Left ventricle myocardium inferior (tissue), 1 donor: ENCODE measurements at regions not wholly inside any gene's neighbourhood (a gene's known extent, or its start where the extent isn't known, plus 50 kb on each side); places are given as distances from the start of the nearest gene placed in this dataset.

Experiments used
- DNase-seq: peaks from one replicate; pipeline ENCODE4 v3.0.0-alpha.2; 2020
- H3K27ac ChIP-seq: fragments of 200-600 bp; replicated peaks from 2 replicates; pipeline ENCODE4 v1.8.0; 2021
- H3K27me3 ChIP-seq: fragments of 200-600 bp; 2 replicates; pipeline ENCODE4 v1.8.0; 2021; ENCODE audit warnings: low read depth
- H3K36me3 ChIP-seq: fragments of 200-600 bp; 2 replicates; pipeline ENCODE4 v1.8.0; 2021
- H3K4me1 ChIP-seq: fragments of 200-600 bp; 2 replicates; pipeline ENCODE4 v1.8.0; 2021
- H3K4me3 ChIP-seq: fragments of 200-600 bp; 2 replicates; pipeline ENCODE4 v1.8.0; 2021; ENCODE audit warnings: mild to moderate bottlenecking, moderate library complexity
- H3K9me3 ChIP-seq: fragments of 200-600 bp; replicated peaks from 2 replicates; pipeline ENCODE4 v1.8.0; 2021
- intact Hi-C: fragments of 100-400 bp; cut with micrococcal nuclease; formaldehyde crosslinking; loops from one replicate; pipeline ENCODE4 v1.11.0; 2022
- TF ChIP-seq, protein P1 (sequence below): fragments of 200-600 bp; IDR thresholded peaks from 2 replicates; pipeline ENCODE4 v1.8.0; 2021; ENCODE audit warnings: antibody characterized with exemption, mild to moderate bottlenecking, borderline replicate concordance
- donor health status: DM: no; HTN: yes; CAD: no; lungs with severe emphysema.

GRCh38 chr2:7573166-7573825 lies 656.1 kb downstream of the RNF144A start:
- intact Hi-C loops: no loop called here
- Histone ChIP-seq H3K27me3 (peaks cover 49% of the 10 kb centered on the region), H3K36me3 (no peaks in the 10 kb centered on the region), H3K9me3 (peaks cover 16% of the 10 kb centered on the region), H3K4me3 (no peak overlapping the region), H3K4me1 (no peaks in the 10 kb centered on the region), H3K27ac (no peak overlapping the region)
- TF ChIP-seq, protein P1, sequence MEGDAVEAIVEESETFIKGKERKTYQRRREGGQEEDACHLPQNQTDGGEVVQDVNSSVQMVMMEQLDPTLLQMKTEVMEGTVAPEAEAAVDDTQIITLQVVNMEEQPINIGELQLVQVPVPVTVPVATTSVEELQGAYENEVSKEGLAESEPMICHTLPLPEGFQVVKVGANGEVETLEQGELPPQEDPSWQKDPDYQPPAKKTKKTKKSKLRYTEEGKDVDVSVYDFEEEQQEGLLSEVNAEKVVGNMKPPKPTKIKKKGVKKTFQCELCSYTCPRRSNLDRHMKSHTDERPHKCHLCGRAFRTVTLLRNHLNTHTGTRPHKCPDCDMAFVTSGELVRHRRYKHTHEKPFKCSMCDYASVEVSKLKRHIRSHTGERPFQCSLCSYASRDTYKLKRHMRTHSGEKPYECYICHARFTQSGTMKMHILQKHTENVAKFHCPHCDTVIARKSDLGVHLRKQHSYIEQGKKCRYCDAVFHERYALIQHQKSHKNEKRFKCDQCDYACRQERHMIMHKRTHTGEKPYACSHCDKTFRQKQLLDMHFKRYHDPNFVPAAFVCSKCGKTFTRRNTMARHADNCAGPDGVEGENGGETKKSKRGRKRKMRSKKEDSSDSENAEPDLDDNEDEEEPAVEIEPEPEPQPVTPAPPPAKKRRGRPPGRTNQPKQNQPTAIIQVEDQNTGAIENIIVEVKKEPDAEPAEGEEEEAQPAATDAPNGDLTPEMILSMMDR: no peak
- no peak for DNase-seq

DNA sequence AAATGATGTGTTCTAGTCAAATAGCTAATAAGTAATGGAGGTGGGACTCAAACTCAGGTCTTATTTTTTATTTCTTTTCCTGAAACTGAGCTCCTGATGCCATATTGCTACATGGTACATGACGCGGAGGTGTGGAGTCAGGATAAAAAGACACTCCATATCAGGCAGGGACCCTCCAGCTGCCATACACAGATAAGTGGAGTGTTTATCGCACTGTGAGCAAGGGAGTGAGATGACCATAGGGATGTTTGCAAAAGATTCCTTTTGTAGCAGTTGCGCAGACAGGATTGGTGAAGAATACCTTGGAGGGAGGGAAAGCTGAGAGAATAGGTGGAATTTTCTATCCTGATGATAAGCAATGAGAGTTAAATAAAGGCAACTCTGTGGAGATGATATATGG lies 657.2 kb downstream of the RNF144A start:
- Histone ChIP-seq H3K4me1 (no peaks in the 10 kb centered on the region), H3K27me3 (peaks cover 49% of the 10 kb centered on the region), H3K27ac (no peak overlapping the region), H3K36me3 (no peaks in the 10 kb centered on the region), H3K9me3 (peaks cover 25% of the 10 kb centered on the region), H3K4me3 (no peak overlapping the region)
- TF ChIP-seq, protein P1: no peak
- intact Hi-C loops: no loop called here
- no peak for DNase-seq

DNA sequence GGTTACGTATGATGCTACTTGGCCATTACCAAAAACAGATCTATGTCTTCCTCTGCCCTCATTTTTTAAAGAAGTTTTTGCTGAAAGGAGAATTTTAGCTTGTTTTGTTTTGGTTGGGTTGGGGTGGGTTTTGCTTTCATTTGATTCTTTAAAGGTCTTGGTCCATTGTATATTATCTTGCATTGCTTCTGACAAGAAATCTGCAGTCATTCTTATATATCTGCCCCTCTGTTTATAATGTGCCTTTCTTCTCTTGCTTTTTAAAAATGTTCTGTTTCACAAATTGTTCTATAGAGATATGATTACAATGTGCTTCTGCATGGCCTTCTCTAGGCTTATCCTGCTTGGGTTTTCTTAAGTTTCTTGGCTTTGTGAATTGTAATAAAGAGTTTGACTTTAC lies 660.6 kb downstream of the RNF144A start:
- intact Hi-C loops: no loop called here
- H3K27ac ChIP-seq: no peak overlapping the region
- H3K27me3 ChIP-seq: peaks cover 41% of the 10 kb centered on the region
- H3K4me1 ChIP-seq: no peaks in the 10 kb centered on the region
- TF ChIP-seq, protein P1: no peak
- peaks cover 25% of the 10 kb centered on the region for H3K9me3 ChIP-seq
- no peak overlapping the region for H3K4me3 ChIP-seq
- H3K36me3 ChIP-seq: no peaks in the 10 kb centered on the region
- no peak for DNase-seq

- H3K4me3 ChIP-seq: no peak overlapping the region
- H3K27ac ChIP-seq: no peak overlapping the region
- H3K36me3 ChIP-seq: no peaks in the 10 kb centered on the region
- intact Hi-C loops: no loop called here
- peaks cover 10% of the 10 kb centered on the region for H3K27me3 ChIP-seq
- DNase-seq: no peak
- H3K9me3 ChIP-seq: peaks cover 2% of the 10 kb centered on the region
- H3K4me1 ChIP-seq: no peaks in the 10 kb centered on the region
- TF ChIP-seq, protein P1: no peak
Observed at GRCh38 chr2:7584017-7584416, 666.8 kb downstream of the RNF144A start.

- H3K4me1 ChIP-seq: no peaks in the 10 kb centered on the region
- H3K36me3 ChIP-seq: no peaks in the 10 kb centered on the region
- TF ChIP-seq, protein P1: no peak
- H3K9me3 ChIP-seq: no peaks in the 10 kb centered on the region
- DNase-seq: no peak
- no peak overlapping the region for H3K27ac ChIP-seq
- intact Hi-C loops: no loop called here
- peaks cover 4% of the 10 kb centered on the region for H3K27me3 ChIP-seq
- H3K4me3 ChIP-seq: no peak overlapping the region
Observed at GRCh38 chr2:7586898-7587297, 669.7 kb downstream of the RNF144A start.
